Kidney epithelial cell (primary cell): ENCODE measurements at regions not wholly inside any gene's neighbourhood (a gene's known extent, or its start where the extent isn't known, plus 50 kb on each side); places are given as distances from the start of the nearest gene placed in this dataset.

ENCODE experiments used
- DNase-seq: peaks from one replicate; pipeline ENCODE4 v3.0.0-alpha.2; 2010; ENCODE audit warnings: low read depth
- H3K27me3 ChIP-seq: 2 replicates; pipeline ENCODE4 v1.6.0; 2011; ENCODE audit warnings: low read length; ENCODE audit not compliant: control insufficient read depth, insufficient read depth
- H3K36me3 ChIP-seq: 2 replicates; pipeline ENCODE4 v1.5.1; 2011; ENCODE audit warnings: low read length; ENCODE audit not compliant: control insufficient read depth, insufficient read depth
- H3K4me3 ChIP-seq: 2 replicates; pipeline ENCODE4 v1.5.1; 2011; ENCODE audit warnings: low read depth, mild to moderate bottlenecking, control low read depth, low read length
- CTCF ChIP-seq: IDR thresholded peaks from 2 replicates; pipeline ENCODE4 v1.5.1; 2011; ENCODE audit warnings: mild to moderate bottlenecking, moderate library complexity, low read length, control low read depth, inconsistent platforms; ENCODE audit not compliant: insufficient read depth, poor library complexity, severe bottlenecking

- Histone ChIP-seq H3K4me3 (no peak overlapping the region), H3K36me3 (no peaks in the 10 kb centered on the region), H3K27me3 (no peaks in the 10 kb centered on the region)
- DNase-seq, result no peak
- no peak for TF ChIP-seq CTCF
Observed at GRCh38 chr11:29024386-29024785, 916.2 kb downstream of the METTL15 start.

GRCh38 chr11:29023761-29024160 is 915.6 kb downstream of the METTL15 start:
- no peak for DNase-seq
- Histone ChIP-seq H3K36me3 (no peaks in the 10 kb centered on the region), H3K4me3 (no peak overlapping the region), H3K27me3 (no peaks in the 10 kb centered on the region)
- TF ChIP-seq CTCF, result no peak

GRCh38 chr11:29022676-29023075 is 914.5 kb downstream of the METTL15 start:
- DNase-seq, result no peak
- Histone ChIP-seq H3K36me3 (no peaks in the 10 kb centered on the region), H3K27me3 (no peaks in the 10 kb centered on the region), H3K4me3 (no peak overlapping the region)
- no peak for TF ChIP-seq CTCF

GRCh38 chr11:29019960-29020683 is 911.9 kb downstream of the METTL15 start:
- DNase-seq, result no peak
- Histone ChIP-seq H3K27me3 (no peaks in the 10 kb centered on the region), H3K36me3 (no peaks in the 10 kb centered on the region), H3K4me3 (no peak overlapping the region)
- TF ChIP-seq CTCF, result peak; percentile 58

- peak; percentile 10 for DNase-seq
- no peak for TF ChIP-seq CTCF
- Histone ChIP-seq H3K27me3 (no peaks in the 10 kb centered on the region), H3K36me3 (no peaks in the 10 kb centered on the region), H3K4me3 (no peak overlapping the region)
Observed at GRCh38 chr11:29018631-29019030, 910.4 kb downstream of the METTL15 start.

- Histone ChIP-seq H3K27me3 (no peaks in the 10 kb centered on the region), H3K36me3 (no peaks in the 10 kb centered on the region), H3K4me3 (no peak overlapping the region)
- DNase-seq, result no peak
- TF ChIP-seq CTCF, result no peak
Observed at GRCh38 chr11:29017941-29018340, 909.8 kb downstream of the METTL15 start.
